Endodermal cell (in vitro differentiated cells): ENCODE measurements at regions not wholly inside any gene's neighbourhood (a gene's known extent, or its start where the extent isn't known, plus 50 kb on each side); places are given as distances from the start of the nearest gene placed in this dataset.

Experiments
- DNase-seq: peaks from one replicate; pipeline ENCODE4 v3.0.0-alpha.2; 2017
- H3K27ac ChIP-seq: 2 replicates; pipeline ENCODE4 v1.5.1; 2013; ENCODE audit warnings: mild to moderate bottlenecking, low read depth, low read length, moderate library complexity
- H3K27me3 ChIP-seq: 2 replicates; pipeline ENCODE4 v1.6.1; 2013; ENCODE audit warnings: mild to moderate bottlenecking, low read length, moderate library complexity; ENCODE audit not compliant: insufficient read depth, control insufficient read depth, poor library complexity, severe bottlenecking
- H3K36me3 ChIP-seq: 2 replicates; pipeline ENCODE4 v1.7.0; 2013; ENCODE audit warnings: mild to moderate bottlenecking, low read length, moderate library complexity; ENCODE audit not compliant: control insufficient read depth, insufficient read depth
- H3K4me1 ChIP-seq: one replicate; pipeline ENCODE4 v1.7.0; 2013; ENCODE audit warnings: low read length; ENCODE audit not compliant: control insufficient read depth, insufficient read depth
- H3K4me3 ChIP-seq: 2 replicates; pipeline ENCODE4 v1.5.1; 2013; ENCODE audit warnings: mild to moderate bottlenecking, low read length, moderate library complexity
- H3K9ac ChIP-seq: 2 replicates; pipeline ENCODE4 v1.6.1; 2013; ENCODE audit warnings: mild to moderate bottlenecking, low read length, moderate library complexity; ENCODE audit not compliant: poor library complexity, severe bottlenecking; ENCODE audit errors: extremely low read depth
- H3K9me3 ChIP-seq: 2 replicates; pipeline ENCODE4 v1.6.1; 2013; ENCODE audit warnings: mild to moderate bottlenecking, low read length, moderate library complexity; ENCODE audit not compliant: control insufficient read depth
- H3K27ac Mint-ChIP-seq: 2 replicates; pipeline ENCODE4 v1.8.0; 2020; ENCODE audit warnings: mixed read lengths
- H3K27me3 Mint-ChIP-seq: 2 replicates; pipeline ENCODE4 v1.8.0; 2021; ENCODE audit warnings: mild to moderate bottlenecking, mixed read lengths; ENCODE audit not compliant: insufficient read depth
- H3K36me3 Mint-ChIP-seq: 2 replicates; pipeline ENCODE4 v1.8.0; 2020; ENCODE audit warnings: low read depth, mixed read lengths
- H3K4me1 Mint-ChIP-seq: 2 replicates; pipeline ENCODE4 v1.8.0; 2020; ENCODE audit warnings: mixed read lengths
- H3K4me3 Mint-ChIP-seq: 2 replicates; pipeline ENCODE4 v1.8.0; 2020; ENCODE audit warnings: mild to moderate bottlenecking, moderate library complexity, mixed read lengths
- H3K9me3 Mint-ChIP-seq: 2 replicates; pipeline ENCODE4 v1.8.0; 2020; ENCODE audit warnings: mild to moderate bottlenecking, mixed read lengths
- whole genome bisulfite sequencing, 2 experiments: methylation state at CpG; one replicate each; pipeline versions ENCODE4 v1.1.5 to v1.1.7; 2013; ENCODE audit warnings: missing lambda C conversion rate in 2 of 2, mixed read lengths in 1 of 2; ENCODE audit not compliant: insufficient coverage in 1 of 2, insufficient read length in 1 of 2; 5-methylcytosine and 5-hydroxymethylcytosine counted together
- TF ChIP-seq, protein P1 (sequence below): fragments of 200-600 bp; sonication (generic); conservative IDR thresholded peaks from 2 replicates; pipeline ENCODE4 v1.5.0; 2021; ENCODE audit warnings: antibody characterized with exemption, mild to moderate bottlenecking

DNA sequence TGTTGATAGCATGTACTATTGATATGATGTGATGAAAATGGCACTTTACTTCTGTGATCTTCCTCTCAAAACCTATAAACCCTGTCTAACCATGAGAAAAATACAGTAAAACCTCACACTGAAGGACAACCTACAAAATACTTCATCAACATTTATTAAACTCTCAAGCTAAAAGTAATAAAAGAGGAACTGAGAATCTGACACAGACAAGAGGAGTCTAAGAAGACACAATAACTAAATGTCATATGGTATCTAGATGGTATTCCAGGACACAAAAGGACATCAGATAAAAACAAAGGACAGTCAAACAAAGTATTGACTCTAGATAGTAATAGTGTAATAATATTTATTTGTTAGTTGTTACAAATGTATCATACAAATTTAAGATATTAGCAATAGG lies 655.3 kb downstream of the SH3BGRL start:
- no peak overlapping the region for H3K9ac ChIP-seq
- H3K36me3 Mint-ChIP-seq = no peaks in the 10 kb centered on the region
- H3K27ac ChIP-seq = no peak overlapping the region
- no peaks in the 10 kb centered on the region for H3K4me1 ChIP-seq
- no peak overlapping the region for H3K4me3 Mint-ChIP-seq
- H3K9me3 Mint-ChIP-seq = peaks cover 73% of the 10 kb centered on the region
- H3K4me3 ChIP-seq = no peak overlapping the region
- H3K27me3 Mint-ChIP-seq = no peaks in the 10 kb centered on the region
- no peaks in the 10 kb centered on the region for H3K36me3 ChIP-seq
- TF ChIP-seq, protein P1, sequence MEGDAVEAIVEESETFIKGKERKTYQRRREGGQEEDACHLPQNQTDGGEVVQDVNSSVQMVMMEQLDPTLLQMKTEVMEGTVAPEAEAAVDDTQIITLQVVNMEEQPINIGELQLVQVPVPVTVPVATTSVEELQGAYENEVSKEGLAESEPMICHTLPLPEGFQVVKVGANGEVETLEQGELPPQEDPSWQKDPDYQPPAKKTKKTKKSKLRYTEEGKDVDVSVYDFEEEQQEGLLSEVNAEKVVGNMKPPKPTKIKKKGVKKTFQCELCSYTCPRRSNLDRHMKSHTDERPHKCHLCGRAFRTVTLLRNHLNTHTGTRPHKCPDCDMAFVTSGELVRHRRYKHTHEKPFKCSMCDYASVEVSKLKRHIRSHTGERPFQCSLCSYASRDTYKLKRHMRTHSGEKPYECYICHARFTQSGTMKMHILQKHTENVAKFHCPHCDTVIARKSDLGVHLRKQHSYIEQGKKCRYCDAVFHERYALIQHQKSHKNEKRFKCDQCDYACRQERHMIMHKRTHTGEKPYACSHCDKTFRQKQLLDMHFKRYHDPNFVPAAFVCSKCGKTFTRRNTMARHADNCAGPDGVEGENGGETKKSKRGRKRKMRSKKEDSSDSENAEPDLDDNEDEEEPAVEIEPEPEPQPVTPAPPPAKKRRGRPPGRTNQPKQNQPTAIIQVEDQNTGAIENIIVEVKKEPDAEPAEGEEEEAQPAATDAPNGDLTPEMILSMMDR = no peak
- no peak for DNase-seq
- no peak overlapping the region for H3K27ac Mint-ChIP-seq
- no peaks in the 10 kb centered on the region for H3K4me1 Mint-ChIP-seq
- no peaks in the 10 kb centered on the region for H3K27me3 ChIP-seq
- H3K9me3 ChIP-seq = peaks cover 22% of the 10 kb centered on the region

DNA sequence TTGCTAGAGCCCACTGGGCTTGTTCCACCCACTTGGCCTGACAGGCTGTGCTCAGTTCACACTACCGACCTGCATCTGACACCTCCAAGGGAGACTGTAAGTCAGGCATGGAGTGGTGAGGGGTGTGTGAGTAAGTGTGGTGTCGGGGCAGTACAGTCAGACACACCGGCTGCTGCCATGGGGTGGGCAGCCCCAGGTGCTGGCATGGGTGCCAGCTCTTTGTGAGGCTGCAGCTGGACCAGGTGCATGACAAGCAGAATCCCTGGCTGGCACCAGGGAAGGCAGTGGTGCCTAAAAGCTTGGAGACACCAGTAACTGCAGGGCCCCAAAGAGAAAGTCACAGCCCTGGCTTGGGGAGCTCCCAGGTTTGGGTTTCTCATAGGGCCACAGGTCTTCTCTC lies 665.0 kb downstream of the SH3BGRL start:
- peaks cover 6% of the 10 kb centered on the region for H3K9me3 ChIP-seq
- H3K36me3 Mint-ChIP-seq = no peaks in the 10 kb centered on the region
- H3K9me3 Mint-ChIP-seq = peaks cover 88% of the 10 kb centered on the region
- TF ChIP-seq, protein P1 = no peak
- no peak for DNase-seq
- 92% methylated on average over 3 of the region's 3 CpGs; no CpG with 5 or more reads in 1 of the 2 experiments for WGBS, 2 experiments
- H3K4me1 ChIP-seq = no peaks in the 10 kb centered on the region
- no peak overlapping the region for H3K4me3 ChIP-seq
- no peak overlapping the region for H3K27ac ChIP-seq
- H3K27ac Mint-ChIP-seq = no peak overlapping the region
- H3K27me3 Mint-ChIP-seq = no peaks in the 10 kb centered on the region
- H3K9ac ChIP-seq = no peak overlapping the region
- no peak overlapping the region for H3K4me3 Mint-ChIP-seq
- no peaks in the 10 kb centered on the region for H3K27me3 ChIP-seq
- no peaks in the 10 kb centered on the region for H3K4me1 Mint-ChIP-seq
- no peaks in the 10 kb centered on the region for H3K36me3 ChIP-seq

DNA sequence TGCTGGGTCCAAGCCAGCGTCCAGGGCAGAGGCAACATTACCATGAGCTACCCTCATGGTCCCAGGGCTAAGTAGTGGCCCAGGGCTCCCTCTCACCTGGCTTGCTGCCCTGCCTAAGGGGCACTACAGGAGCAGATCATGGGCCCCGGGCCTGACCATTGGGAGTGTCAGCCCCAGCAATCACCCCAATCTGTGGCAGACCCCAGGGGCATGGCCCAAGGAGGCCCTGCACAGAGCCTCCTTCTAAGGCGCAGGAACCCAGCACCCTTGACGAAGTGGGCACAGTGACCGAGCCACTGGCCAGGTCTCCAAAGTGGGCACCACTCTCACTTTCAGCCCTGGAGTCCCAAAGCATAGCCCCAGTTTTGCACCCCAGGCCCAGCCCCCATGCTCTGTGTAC lies 667.1 kb downstream of the SH3BGRL start:
- DNase-seq = no peak
- Histone ChIP-seq H3K27ac (no peak overlapping the region), H3K27me3 (no peaks in the 10 kb centered on the region), H3K36me3 (no peaks in the 10 kb centered on the region), H3K9ac (no peak overlapping the region), H3K4me1 (no peaks in the 10 kb centered on the region), H3K4me3 (no peak overlapping the region), H3K9me3 (peaks cover 4% of the 10 kb centered on the region)
- TF ChIP-seq, protein P1 = no peak
- Mint-ChIP-seq H3K36me3 (no peaks in the 10 kb centered on the region), H3K27me3 (no peaks in the 10 kb centered on the region), H3K27ac (no peak overlapping the region), H3K9me3 (peaks cover 95% of the 10 kb centered on the region), H3K4me1 (no peaks in the 10 kb centered on the region), H3K4me3 (no peak overlapping the region)
- WGBS, 2 experiments = 73% methylated on average over 5 of the region's 5 CpGs; no CpG with 5 or more reads in 1 of the 2 experiments
